Lower lobe of right lung (tissue), 2 donors: ENCODE measurements at regions not wholly inside any gene's neighbourhood (a gene's known extent, or its start where the extent isn't known, plus 50 kb on each side); places are given as distances from the start of the nearest gene placed in this dataset.

Experiments used
- ATAC-seq, 2 donors: fragments of 200-7000 bp; cut with Tn5 transposase; one replicate each; pipeline ENCODE4 v1.9.1; 2020 to 2022; ENCODE audit warnings: mild to moderate bottlenecking in 2 of 2, moderate library complexity in 2 of 2
- DNase-seq: peaks from one replicate; pipeline ENCODE4 v3.0.0-alpha.2; 2020
- H3K27ac ChIP-seq: fragments of 200-600 bp; one replicate; pipeline ENCODE4 v1.8.0; 2022
- H3K27me3 ChIP-seq: fragments of 200-600 bp; one replicate; pipeline ENCODE4 v1.8.0; 2022; ENCODE audit warnings: low read depth
- H3K36me3 ChIP-seq: fragments of 200-600 bp; one replicate; pipeline ENCODE4 v1.8.0; 2022; ENCODE audit warnings: mild to moderate bottlenecking
- H3K4me1 ChIP-seq: fragments of 200-600 bp; one replicate; pipeline ENCODE4 v1.8.0; 2022
- H3K4me3 ChIP-seq: fragments of 200-600 bp; one replicate; pipeline ENCODE4 v1.8.0; 2022; ENCODE audit warnings: mild to moderate bottlenecking
- H3K9me3 ChIP-seq: fragments of 200-600 bp; one replicate; pipeline ENCODE4 v1.8.0; 2022
- intact Hi-C: fragments of 100-400 bp; cut with DNase I; formaldehyde crosslinking; loops from one replicate; pipeline ENCODE4 v1.11.0; 2022
- TF ChIP-seq, protein P1 (sequence below): fragments of 200-600 bp; IDR thresholded peaks from one replicate; pipeline ENCODE4 v1.8.0; 2022; ENCODE audit warnings: antibody characterized with exemption, mild to moderate bottlenecking
- donor health status: DM: no; HTN: yes; CAD: no; lungs with severe emphysema.

DNA sequence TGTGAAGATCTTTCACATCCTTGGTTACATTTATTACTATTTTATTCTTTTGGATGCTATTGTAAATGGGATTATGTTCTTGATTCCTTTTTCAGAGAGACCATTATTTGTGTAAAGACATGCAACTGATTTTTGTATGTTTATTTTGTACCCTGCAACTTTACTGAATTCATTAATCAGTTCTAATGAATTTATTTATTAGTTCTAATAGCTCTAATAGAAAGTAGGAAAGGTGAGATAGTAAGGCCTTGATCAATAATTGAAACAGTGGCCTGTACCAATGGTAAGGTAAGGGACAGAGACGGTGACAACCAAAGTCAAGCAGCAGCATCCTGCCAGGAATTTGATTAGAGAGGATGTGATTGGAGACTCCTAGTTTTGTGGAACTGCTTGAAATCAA is 224.1 kb downstream of the PHLDA1 start:
- Histone ChIP-seq H3K27ac (no peak overlapping the region), H3K27me3 (no peaks in the 10 kb centered on the region), H3K36me3 (no peaks in the 10 kb centered on the region), H3K4me1 (no peaks in the 10 kb centered on the region), H3K9me3 (no peaks in the 10 kb centered on the region), H3K4me3 (no peak overlapping the region)
- DNase-seq, result no peak
- TF ChIP-seq, protein P1, sequence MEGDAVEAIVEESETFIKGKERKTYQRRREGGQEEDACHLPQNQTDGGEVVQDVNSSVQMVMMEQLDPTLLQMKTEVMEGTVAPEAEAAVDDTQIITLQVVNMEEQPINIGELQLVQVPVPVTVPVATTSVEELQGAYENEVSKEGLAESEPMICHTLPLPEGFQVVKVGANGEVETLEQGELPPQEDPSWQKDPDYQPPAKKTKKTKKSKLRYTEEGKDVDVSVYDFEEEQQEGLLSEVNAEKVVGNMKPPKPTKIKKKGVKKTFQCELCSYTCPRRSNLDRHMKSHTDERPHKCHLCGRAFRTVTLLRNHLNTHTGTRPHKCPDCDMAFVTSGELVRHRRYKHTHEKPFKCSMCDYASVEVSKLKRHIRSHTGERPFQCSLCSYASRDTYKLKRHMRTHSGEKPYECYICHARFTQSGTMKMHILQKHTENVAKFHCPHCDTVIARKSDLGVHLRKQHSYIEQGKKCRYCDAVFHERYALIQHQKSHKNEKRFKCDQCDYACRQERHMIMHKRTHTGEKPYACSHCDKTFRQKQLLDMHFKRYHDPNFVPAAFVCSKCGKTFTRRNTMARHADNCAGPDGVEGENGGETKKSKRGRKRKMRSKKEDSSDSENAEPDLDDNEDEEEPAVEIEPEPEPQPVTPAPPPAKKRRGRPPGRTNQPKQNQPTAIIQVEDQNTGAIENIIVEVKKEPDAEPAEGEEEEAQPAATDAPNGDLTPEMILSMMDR, result no peak
- ATAC-seq, result no peak
- intact Hi-C loops, result no loop called here

DNA sequence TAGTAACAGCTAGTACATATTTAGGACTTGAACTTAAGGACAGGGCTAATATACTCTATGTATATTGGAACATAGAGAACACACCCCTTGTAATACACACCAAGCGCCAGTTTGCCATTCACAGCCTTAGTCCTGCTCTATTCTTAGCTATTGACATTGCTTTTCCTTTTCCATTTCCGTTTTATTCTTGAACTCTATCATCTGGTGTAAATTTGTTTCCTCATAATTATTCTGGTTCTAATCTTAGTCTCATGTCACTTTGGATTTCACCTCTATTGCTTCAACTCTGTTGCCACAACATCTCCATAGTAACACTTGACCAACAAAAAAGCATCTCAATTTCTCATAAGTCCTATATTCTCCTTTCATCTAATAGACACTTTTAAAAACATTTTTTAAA is 225.7 kb downstream of the PHLDA1 start:
- Histone ChIP-seq H3K27me3 (no peaks in the 10 kb centered on the region), H3K36me3 (no peaks in the 10 kb centered on the region), H3K4me1 (no peaks in the 10 kb centered on the region), H3K4me3 (no peak overlapping the region), H3K9me3 (no peaks in the 10 kb centered on the region), H3K27ac (no peak overlapping the region)
- ATAC-seq, result no peak
- DNase-seq, result no peak
- intact Hi-C loops, result no loop called here
- TF ChIP-seq, protein P1, result no peak

DNA sequence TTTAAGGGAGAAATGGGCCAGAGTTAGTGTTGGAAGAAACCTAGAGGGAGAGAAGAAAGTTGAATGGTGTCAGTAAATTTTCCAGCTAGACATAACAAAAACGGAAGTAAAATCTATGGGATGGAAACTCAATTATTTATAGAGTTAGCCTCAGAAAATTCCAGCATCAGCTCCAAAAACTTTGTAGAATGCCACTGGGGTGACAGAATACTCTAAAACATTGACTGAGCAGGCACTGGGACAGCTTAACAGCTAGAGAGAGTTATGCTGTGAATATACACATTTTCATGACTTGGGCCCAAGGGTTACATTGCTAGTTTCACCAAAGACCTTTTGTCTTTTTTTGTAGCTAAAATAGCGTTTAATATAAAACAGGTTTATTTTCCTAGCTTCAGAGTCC is 226.3 kb downstream of the PHLDA1 start:
- H3K4me3 ChIP-seq, result no peak overlapping the region
- H3K4me1 ChIP-seq, result no peaks in the 10 kb centered on the region
- H3K36me3 ChIP-seq, result no peaks in the 10 kb centered on the region
- no peaks in the 10 kb centered on the region for H3K9me3 ChIP-seq
- DNase-seq, result no peak
- intact Hi-C loops, result no loop called here
- H3K27me3 ChIP-seq, result no peaks in the 10 kb centered on the region
- no peak for ATAC-seq
- no peak overlapping the region for H3K27ac ChIP-seq
- TF ChIP-seq, protein P1, result no peak

DNA sequence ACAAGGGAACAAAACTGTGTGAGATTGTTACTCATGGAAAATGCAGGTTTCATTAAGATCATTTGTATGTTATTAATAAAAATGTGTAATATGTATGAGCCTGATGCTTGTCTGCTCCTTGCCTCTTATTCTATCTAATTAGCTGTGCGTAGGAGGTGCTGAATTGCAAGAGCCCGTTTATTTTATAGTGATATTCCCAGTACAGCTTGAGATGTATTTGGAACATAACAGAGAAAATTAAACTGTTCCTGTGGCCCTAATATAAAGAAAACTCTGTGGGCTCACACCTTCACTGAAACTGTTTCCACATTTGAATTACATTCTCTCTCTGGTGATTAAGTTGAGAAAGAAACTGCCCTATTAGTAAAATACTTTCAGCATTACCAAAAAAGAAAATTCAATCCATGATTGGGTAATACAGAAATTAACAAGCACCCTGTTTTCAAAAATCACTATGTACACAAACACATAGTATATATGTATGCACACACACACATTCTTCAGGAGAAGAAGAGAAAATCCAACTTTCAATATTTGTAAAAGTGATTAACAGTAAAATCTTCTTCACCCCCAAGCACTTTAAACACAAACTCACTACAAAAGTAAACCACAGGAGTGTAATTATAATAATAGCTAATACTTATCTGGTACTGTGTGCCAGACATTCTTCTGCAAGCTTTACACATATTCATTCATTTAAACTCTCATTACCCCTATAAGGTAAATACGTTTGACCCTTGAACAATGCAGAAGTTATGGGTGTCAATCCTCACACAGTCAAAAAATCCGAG is 233.2 kb downstream of the PHLDA1 start:
- Histone ChIP-seq H3K4me1 (no peaks in the 10 kb centered on the region), H3K4me3 (no peak overlapping the region)

DNA sequence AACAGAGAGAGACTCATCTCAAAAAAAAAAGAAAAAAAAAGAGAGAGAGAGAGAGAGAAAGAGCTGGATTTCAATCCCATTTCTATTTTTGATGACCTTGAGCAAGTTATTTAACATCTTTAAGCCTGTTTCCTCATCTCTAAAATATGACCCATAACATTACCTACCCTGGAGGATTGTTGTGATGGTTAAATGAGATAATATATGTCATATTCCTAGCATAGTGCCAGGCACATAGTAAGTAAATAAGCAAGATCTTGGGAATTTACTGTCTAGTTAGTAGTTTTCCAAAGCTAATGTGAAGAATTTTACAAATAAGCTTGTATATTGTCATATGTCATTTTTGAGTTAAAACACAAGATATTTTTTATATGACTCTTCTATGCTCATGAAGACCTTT is 236.5 kb downstream of the PHLDA1 start:
- ATAC-seq (no peak), DNase-seq (no peak)
- Histone ChIP-seq H3K4me1 (no peaks in the 10 kb centered on the region), H3K27ac (no peak overlapping the region), H3K27me3 (no peaks in the 10 kb centered on the region), H3K36me3 (no peaks in the 10 kb centered on the region), H3K4me3 (no peak overlapping the region), H3K9me3 (no peaks in the 10 kb centered on the region)
- TF ChIP-seq, protein P1, result no peak
- intact Hi-C loops, result no loop called here

More for the DNA sequence above, 233.2 kb downstream of the PHLDA1 start:
- ATAC-seq (no peak), DNase-seq (no peak)
- TF ChIP-seq, protein P1, result no peak
- H3K27ac ChIP-seq, result no peak overlapping the region
- no peaks in the 10 kb centered on the region for H3K27me3 ChIP-seq
- intact Hi-C loops, result no loop called here
- H3K9me3 ChIP-seq, result no peaks in the 10 kb centered on the region
- H3K36me3 ChIP-seq, result no peaks in the 10 kb centered on the region
